GM18498 (cell line): ENCODE measurements at regions not wholly inside any gene's neighbourhood (a gene's known extent, or its start where the extent isn't known, plus 50 kb on each side); places are given as distances from the start of the nearest gene placed in this dataset.
A peak's percentile ranks its signal among the peaks of the same experiment; 100 is the strongest.
"Not testable (repeated sequence)": the region's sequence is repeated elsewhere in the genome, so short reads cannot be mapped to it uniquely, and the experiment has no call there.

Source experiments
- ATAC-seq: cut with Tn5 transposase; IDR thresholded peaks from one replicate; pipeline ENCODE4 v1.9.1; 2021; ENCODE audit warnings: mild to moderate bottlenecking, moderate library complexity; ENCODE audit not compliant: unreplicated experiment

DNA sequence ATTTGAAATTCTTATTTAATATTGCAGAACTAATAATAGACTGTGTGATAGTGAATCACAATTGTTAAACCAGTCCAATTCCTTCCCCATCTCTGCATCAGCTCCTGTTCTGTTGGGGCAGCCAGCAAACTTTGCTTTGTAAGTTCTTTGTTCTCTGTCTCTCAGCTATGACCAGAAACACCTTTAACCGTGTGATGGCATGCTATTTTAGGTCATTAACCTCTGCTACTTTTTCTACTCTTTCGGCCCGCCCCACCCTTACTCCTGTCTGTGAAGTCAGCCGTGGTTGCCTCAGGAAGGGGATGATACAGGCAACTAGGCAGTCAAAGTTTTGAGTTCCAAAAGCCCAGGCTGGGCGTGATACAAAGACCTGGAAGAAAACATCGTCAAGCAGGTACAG is 51.3 kb upstream of the EGFL6 start:
- no peak for ATAC-seq

DNA sequence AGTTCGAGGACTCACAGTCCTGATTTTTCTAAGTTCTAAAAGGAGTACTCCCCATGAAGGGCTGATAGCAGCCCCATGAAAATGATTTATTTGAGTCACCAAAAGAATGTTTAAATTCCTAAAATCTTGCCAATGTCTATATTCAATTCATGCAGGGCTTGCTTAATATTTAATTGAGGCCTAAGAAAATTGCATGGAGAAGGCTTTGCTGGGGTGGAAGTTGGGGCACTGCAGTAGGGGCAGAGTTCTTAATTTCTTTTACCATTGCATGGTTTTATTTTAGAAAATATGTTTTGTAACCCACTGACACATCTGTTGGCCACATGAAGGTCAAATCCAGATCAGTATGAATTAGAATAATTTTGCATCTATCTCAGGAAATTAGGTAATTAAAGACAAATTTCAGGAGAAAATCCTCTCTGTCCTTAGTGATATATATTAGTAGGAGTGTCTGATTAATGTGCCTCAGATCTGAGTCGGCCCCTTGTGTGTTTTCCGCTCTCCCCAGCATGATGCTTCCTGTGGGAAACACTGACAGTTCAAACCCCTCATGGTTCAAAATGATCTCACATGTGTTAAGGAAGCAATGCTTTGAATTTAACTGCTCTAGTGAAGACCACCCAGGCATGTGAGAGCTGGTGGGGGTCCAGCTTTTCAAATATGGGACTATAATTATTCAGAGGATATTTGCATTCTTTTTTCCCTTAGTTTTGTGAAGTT is 54.0 kb upstream of the EGFL6 start:
- no peak for ATAC-seq

DNA sequence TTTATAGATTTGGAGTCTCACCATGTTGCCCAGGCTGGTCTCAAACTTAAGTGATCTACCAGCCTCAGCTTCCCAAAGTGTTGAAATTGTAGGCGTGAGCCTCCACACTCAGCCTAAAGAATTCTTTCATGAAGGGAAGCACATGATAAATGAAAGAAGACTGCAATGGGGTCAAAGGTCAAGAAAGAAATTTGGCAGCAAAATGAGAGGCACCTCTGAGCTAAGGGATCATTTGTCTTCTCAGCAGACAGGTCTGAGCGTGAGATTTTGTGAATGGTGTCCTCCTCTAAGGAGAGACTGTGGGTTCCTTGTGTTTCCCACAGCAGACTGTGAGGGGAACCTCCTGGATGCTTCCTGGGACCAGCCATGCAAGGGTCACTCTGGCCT is 57.5 kb upstream of the EGFL6 start:
- no peak for ATAC-seq

DNA sequence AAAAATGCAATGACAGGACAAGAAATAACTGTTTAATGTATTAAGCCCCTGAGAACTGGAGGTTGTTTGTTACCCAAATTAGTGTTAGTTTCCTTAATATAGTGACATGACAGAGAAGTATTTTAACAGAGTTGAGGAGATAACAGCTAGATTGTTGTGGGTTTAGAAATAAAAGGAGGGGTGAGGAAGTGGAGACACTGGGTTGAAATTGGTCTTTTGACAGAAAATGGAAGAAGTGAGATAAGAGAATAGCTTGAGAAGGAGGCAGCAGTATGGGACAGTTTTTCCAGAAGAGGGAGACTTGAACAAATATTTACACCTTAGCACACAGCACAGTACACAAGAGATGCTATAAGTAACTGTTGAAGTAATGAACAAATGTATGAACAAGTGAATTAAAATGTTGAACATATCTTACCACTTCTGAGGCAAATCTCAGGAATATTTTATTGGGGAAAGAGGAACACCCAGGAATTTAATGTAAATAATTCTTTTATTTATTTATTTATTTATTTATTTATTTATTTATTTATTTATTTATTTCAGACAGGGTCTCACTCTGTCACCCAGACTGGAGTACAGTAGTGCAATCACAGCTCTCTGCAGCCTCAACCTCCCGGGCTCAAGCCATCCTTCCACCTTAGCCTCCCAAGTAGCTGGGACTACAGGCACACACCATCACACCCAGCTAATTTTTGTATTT is 58.0 kb upstream of the EGFL6 start:
- no peak for ATAC-seq

DNA sequence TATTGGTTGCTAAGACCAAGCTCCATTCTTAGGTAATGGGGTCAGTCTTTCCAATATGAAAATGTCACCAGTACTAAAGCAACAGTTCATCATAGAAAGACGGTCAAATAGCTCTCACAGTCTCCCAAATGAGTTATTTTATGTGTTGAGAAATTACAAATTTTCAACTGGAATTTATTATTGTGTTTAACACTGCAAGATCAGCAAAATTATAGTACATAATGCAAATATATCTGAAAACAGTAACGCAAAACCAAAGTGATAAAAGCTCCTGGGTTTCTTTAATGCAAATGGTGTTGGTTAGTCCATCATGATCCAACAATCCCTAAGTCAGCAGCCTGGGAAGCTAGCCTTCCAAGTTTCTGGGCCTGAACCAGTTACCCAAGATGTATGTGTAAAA is 61.5 kb upstream of the EGFL6 start:
- ATAC-seq, result no peak

DNA sequence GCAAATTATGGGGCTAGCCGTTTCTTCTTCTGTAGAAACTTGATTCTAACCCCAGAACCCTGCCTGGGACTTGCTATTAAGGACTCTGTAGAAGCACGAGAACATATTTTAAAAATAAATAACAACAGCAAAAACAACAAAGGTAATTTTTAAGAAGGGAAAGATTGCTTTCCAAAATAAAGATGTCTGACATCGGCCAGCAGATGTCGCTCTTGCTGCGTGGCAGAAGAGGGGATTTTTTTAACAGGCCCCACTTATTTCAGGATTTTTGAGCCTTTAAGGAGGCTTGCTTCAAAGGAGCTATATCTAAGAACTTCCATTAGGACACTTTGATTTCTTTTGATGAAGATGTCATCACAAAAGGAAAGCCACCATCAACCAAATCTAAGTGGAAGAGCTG is 62.8 kb upstream of the EGFL6 start:
- no peak for ATAC-seq

DNA sequence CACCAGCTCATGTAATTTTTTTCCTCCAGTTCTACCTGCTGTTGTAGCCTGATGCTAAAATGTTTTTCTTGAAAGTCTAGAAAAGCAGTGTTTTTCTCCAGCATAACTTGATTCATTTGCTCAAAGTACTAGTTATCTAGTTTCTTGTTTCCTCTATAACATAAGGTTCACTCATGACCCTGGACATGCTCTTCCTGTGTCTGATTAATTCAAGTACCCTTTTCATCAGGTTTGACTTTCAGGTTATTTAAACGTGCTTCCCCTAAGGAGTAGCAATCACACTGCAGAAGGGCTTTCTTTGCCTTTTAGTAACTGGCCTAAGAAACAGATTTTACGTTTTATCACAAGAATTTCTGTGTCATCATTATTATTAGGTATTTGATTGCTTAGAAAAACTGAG is 66.8 kb upstream of the EGFL6 start:
- ATAC-seq, result no peak

DNA sequence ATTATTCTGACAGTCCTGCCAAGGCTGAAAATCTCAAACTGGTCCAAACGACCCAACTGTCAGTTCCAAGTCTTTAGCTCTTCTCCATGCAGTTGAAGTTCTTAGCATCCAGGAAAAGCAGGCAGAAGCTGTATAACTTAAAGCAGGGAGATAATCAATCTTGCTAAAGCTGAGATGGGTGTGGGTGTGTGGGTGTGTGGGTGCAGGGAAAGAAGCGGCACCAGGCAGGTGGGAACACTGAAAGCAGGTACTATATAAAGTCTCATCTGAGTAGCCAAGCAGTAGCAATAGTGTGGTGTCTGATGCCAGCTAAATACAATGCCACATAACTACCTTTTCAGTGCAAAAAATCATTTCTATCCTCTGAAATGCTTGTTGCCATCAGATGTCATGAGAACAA is 69.7 kb upstream of the EGFL6 start:
- ATAC-seq, result no peak

DNA sequence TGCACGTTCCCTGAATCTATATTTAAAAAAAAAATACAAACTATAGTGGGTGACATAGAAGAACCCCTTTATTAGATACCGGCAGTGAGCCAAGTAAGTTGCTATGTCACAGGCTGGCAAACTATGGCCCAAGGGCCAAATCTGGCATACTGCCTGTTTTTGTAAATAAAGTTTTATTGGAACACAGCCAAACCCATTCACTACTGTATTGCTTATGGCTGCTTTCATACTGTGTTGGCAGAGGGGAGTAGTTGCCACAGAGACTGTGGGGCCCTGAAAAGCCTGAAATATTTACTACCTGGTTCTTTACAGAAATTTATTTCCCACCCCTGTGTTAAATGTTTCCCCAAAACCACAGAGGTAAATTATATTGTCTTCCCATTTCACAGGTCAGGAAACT is 71.2 kb upstream of the EGFL6 start:
- ATAC-seq, result no peak

DNA sequence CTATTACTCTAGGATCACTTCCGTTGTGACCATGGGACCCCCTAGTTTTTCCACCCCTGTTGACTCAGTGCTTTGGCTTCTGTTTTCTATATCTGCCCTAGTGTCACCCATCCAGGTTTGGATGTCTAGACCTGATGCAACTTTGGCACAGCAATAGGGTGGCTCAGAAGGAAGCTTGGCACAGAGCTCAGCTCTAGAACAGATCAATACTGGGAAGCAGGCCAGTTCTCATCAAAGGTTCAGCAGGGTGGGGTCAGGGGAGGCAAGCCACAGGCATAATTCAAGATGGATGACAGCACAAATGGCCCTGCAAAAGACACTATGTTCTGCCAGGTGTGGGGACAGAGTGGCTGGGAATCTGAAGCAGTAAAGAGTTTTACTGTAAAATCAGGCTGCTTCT is 74.2 kb upstream of the EGFL6 start:
- ATAC-seq, result no peak

DNA sequence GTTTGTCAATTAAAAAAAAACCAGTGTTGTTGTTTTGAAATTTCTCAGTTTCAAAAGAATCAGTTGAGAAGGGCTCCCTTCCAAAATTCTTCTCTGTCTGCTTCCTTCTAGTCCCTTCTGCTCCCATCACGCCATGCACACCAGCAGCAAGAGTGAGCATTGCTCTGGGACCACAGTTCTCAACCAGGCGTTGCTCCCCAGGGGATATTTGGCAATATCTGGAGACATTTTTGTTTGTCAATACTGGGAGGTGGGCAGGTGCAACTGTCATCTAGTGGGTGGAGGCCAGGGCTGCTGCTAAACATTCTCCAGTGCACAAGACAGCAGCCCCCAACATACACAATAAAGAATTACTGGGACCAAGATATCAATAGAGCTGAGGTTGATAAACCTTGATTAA is 74.8 kb upstream of the EGFL6 start:
- no peak for ATAC-seq

DNA sequence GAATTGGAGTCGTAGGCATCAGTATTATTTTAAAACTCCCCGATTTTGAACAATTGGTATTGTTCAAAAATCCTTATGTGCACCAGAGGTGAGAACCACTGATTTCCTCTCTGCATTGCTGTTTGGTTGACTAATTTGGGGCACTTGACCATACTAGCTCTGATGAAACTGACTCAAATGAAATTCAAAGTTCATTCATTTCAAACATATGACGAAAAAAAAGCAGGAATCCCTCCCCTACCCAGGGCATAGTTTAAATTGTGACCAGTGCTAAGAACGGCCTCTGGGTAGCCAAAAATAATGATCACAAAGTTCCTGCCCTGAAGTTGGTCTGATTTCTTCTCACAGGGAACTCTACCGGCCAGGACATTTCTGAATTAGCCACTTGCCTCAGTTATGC is 75.7 kb upstream of the EGFL6 start:
- no peak for ATAC-seq

DNA sequence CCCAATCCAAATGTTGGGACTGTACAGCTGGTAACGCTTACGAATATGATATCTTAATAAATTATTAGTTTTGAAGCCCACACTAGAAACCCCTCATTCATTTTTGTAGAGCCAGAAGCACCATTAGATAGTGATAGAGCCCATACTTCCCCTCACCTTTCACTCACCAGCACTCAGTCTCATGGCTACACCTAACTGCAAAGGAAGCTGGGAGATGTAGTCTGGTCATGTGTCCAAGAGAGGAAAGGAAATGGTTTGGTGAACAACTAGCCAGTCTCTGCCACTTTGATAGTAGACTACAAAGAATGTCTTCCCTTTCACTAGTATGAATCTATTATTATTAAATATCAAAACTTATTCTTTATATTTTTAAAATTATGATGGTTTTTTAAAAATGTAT is 77.1 kb upstream of the EGFL6 start:
- ATAC-seq, result no peak

DNA sequence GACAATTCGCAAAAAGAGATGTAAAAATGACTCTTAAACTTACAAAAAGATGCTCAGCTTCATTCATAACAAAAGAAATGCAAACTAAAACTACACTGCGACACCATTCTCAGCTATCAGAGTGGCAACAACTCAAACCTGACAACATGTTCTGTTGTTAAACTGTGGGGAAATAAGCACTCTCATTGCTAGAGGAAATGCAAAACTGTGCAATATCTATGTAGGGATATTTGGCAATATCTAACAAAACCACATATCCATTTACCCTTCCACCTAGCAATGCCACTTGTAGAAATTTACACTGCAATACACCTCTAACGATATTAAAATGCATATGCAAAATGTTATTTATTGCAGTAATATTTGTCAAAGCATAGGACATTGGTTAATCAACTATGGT is 78.3 kb upstream of the EGFL6 start:
- no peak for ATAC-seq

DNA sequence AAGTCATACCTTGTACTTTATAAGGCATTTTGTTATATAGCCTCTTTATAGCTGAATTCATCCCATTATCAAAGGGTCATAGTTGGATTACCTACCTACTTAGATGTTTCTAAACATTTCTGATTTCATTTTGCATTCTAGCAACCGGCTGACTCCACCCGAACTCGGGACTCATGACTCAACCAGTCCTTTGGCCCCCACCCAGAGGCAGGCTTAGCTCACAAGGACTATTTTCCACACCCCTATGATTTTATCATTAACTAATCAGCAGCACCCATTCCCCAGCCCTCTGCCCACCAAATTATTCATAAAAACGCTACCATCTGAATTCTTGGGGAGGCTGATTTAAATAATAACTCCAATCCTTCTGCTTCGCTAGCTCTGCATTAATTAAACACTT is 79.9 kb upstream of the EGFL6 start:
- ATAC-seq, result no peak

DNA sequence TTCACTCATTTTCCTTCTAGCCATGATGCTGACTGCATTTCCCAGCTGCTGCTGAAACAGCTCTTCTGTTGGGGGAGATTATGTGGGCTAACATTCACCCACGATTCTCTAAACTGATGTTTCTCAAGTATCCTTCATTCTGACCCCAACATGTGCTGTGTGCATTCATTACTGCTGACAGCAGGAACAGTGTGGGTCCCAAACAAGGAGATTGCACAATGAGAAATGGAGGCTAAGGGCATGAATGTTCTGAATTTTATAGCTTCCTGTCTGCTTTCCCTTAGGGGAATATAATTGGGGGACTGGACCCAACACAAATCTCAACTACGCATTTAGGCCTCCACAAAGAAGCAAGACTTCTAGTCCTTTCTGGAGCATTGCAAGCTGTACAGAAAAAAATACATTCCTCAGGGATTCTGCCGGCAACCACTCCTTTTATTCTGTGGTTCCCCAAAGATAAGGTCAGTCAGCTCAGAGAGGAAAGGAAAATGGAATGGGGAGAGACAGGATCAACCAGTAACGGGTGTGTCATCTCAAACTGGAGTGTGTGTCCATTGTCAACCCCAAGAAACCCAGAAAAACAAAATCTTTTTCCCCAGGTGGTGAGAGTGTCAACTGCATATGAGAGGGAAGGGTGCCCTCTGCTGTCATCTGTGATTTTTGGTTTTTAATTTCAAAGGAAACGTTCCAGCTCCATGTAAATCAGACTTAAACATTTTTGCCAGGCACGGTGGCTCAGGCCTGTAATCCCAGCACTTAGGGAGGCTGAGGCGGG is 81.5 kb upstream of the EGFL6 start:
- peak; percentile 54 for ATAC-seq

DNA sequence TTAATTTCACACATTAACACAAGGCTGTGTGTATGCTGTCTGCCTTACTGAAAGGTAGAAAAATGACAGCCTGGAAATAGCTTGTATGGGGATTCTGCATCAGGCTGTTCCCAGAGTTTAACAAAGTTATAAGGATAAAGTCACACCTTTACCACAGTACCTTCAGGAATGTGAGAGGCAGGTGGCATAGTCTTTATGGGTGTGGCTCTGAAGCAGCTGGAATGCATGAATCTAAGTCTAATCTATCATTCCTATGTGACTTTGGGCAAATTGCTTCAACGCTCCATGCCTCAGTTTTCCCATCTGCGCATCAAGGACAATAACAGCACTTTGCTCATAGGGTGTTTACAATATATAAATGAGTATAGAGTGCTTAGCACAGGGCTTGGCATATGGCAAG is 84.2 kb upstream of the EGFL6 start:
- ATAC-seq, result no peak

DNA sequence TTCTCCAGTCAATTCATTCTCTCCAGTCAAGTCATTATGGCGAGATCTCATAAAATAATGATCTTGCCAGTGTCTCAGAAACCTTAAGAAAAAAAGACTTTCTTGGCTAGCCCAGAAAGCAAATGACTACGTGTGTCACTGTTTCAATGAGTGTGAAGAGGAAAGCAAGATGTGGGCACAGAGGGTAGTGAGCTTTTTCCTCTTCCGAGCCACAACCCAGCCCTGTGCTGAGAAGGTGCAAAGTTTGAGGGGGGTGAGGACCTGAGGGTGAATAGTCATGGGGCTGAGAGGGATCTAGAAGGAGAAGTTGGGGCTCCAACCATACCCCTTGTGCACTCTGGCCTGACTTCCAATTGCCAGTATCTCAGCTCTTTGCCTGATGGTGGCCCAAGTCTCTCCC is 85.6 kb upstream of the EGFL6 start:
- ATAC-seq, result no peak

DNA sequence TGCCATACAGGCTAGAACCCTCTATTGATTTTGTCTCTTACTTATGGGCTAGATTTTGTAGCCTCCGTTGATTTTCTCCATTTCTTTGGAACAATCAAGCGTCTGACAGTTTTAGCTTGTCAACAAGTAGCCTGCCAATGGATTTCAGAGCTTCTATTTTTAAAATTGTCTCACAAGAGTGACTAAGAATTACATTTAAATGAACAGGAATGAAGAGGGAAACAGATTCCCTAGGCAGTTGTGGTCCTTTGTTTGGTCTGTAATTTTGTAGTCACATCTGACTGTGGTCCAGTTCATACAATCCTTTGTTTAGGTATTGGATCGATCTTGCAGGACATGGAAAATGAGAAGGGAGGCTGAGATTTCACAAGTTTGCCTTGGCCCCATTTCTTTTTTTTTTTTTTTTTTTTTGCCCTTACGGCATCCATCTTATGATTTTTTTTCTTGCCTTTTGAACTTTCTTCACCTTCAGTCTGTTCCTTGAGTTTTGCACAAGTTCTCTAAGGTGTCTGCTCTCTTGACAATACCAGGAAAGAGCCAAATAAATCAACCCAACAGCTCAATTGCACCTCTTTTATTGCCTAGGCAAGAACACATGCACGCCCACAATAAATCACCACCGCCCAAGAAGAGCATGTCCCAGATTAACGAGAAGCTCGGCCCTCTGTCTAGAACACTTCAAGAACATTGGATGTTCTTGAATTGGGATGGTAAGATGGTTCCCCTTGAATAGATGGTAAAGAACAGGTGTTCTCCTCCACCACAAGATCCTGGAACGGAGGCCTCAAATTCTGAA is 86.5 kb upstream of the EGFL6 start:
- ATAC-seq, result no peak

DNA sequence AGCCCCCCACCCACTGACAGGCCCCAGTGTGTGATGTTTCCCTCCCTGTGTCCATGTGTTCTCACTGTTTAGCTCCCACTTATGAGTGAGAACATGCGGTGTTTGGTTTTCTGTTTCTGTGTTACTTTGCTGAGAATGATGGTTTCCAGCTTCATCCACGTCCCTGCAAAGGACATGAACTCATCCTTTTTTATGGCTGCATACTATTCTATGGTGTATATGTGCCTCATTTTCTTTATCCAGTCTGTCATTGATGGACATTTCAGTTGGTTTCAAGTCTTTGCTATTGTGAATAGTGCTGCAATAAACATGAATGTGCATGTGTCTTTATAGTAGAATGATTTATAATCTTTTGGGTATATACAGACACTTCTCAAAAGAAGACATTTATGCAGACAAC is 88.6 kb upstream of the EGFL6 start:
- ATAC-seq, result not testable (repeated sequence)

DNA sequence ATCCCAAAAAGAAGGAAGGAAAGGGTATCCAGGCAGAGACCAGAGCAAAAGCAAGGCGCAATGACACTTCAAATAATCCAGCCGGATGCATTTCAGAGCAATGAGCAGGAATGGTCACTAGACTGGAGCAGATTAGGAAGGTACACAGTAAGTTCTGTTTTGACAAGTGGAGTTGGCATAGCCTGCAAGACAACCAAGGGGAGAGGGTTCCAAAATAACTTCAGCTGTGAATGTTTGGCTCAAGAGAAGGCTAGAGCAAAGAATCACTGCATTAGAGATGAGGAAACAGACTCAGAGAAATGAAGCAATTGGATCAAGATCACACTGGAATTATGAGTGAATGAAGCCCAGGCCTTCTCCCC is 90.0 kb upstream of the EGFL6 start:
- no peak for ATAC-seq
